ENCODE measurements at regions not wholly inside any gene's neighbourhood (a gene's known extent, or its start where the extent isn't known, plus 50 kb on each side); places are given as distances from the start of the nearest gene placed in this dataset.
"Not testable (repeated sequence)": the region's sequence is repeated elsewhere in the genome, so short reads cannot be mapped to it uniquely, and the experiment has no call there.

DNA sequence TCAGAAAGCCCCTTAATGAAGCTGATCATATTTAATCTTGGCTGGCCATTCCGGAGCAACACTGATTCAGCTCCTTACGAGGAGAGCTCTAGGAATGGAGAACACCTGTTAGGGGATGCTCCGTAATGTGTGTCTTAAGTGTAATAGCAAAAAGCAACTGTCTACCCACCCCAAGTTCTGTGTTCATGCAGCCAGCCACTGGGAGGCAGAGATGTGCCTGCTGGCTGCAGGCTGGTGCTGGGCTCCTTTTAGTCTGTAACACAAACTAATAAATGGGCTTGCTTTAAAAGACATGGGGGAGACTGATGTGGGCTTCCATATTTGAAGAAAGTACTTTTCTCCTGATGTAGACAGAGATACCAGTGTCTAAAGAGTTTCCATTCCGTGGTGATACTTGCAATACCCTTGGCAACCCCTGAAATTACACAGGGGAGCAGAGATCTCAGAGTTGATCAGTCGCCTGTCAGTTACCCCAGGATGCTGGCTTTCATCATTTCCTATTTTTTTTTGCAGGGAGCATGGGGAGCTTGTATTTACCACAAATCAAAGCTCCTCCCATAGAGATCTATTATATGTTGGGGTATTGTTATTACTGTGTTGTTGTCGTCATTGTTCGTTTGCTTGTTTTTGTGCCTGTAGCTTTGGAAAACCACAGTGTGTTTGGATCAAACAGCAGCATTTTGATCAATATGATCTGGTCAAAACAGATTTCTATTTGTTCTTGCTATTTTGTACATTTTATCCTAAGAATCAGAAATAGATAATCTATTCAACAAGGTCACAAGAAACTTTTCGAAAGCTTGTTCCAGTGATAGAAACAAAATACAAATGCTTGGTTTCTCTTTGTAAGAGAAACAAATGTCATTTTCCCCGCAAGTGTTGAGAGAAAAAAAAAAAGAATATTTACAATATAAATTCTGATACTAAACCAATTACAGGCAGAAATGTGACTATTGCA, 65.8 kb downstream of the MTX3 start:
- no peak for DNase-seq

DNA sequence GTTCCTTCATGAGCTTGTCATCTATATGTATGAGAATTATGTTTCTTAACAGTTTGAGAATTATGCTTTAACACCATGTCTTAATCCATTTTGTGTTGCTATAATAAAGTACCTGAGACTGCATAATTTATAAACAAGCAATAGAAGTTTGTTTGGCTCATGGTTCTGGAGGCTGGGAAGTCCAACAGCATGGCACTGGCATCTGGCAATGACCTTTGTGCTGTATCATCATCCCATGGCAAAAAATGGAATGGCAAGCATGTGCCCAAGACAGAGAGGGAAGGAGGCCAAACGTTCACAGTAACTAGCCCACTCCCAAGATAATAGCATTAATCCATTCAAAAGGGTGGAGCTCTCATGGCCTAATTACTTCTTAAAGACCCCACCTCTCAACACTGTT, 67.6 kb downstream of the MTX3 start:
- DNase-seq, result no peak

DNA sequence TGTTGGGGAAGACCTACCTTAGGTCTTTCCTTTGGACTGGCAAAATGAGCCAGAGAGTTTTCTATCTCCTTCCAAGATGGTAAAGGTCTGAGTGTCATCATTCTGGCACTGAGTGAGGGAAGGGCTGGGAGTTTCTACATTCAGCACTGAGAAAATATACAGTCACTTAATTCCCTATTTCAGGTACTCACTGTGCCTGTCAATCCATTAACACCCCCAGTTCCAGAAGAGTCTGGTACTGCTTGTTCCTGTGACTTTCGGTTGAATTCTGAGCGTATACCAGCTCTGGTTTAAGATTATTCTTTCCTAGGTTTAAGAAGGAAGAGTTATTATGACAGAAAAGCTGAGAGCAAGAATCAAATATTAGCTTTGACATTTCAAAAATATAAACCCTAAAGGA, 68.4 kb downstream of the MTX3 start:
- DNase-seq, result no peak

- DNase-seq, result not testable (repeated sequence)
These were observed 83.6 kb downstream of the MTX3 start for GRCh38 chr5:79907452-79907851.

- DNase-seq, result not testable (repeated sequence)
These were observed 88.5 kb downstream of the MTX3 start for GRCh38 chr5:79902571-79902970.

- no peak for DNase-seq
These were observed 89.4 kb downstream of the MTX3 start for GRCh38 chr5:79901631-79902030.

GRCh38 chr5:79898611-79899010, 92.5 kb downstream of the MTX3 start:
- no peak for DNase-seq

DNA sequence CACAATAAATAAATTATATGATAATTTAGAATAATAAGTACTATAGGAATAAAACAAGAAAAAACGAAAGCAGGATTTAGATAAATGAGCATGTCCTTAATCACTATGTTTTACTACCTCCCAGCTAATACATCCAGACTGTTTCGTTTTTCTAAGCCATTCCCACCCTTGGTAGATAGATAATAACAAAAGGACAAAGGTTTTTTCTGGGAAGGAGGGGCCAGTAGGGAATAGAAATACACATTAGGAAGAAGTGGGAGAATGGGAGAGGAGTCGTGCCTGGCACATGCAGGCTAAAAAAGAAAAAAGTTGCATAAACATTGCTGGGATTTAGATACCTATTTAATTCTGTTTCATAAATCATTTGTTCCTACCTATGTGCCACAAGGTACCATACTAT, 97.1 kb downstream of the MTX3 start:
- DNase-seq, result no peak

DNA sequence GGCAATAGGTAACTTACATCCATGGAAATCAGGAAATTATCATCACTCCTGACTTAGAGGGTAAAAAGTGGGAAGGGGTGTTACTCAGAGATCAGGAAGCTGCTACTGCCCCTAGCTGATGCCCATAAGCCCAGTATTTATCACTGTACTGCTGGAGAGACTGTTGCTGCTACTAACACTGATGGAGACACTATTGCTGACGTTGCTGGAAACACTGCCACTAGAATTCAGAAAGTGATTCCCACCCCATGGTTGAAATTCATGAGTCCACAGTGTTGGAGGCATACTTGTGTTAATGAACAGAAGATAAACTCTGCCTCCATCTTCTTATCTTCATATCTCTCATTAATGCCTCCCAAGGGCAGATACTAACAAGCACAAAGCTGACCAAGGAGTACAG, 97.6 kb downstream of the MTX3 start:
- DNase-seq, result no peak

GRCh38 chr5:79890930-79891249, 100.2 kb downstream of the MTX3 start:
- DNase-seq, result no peak

DNA sequence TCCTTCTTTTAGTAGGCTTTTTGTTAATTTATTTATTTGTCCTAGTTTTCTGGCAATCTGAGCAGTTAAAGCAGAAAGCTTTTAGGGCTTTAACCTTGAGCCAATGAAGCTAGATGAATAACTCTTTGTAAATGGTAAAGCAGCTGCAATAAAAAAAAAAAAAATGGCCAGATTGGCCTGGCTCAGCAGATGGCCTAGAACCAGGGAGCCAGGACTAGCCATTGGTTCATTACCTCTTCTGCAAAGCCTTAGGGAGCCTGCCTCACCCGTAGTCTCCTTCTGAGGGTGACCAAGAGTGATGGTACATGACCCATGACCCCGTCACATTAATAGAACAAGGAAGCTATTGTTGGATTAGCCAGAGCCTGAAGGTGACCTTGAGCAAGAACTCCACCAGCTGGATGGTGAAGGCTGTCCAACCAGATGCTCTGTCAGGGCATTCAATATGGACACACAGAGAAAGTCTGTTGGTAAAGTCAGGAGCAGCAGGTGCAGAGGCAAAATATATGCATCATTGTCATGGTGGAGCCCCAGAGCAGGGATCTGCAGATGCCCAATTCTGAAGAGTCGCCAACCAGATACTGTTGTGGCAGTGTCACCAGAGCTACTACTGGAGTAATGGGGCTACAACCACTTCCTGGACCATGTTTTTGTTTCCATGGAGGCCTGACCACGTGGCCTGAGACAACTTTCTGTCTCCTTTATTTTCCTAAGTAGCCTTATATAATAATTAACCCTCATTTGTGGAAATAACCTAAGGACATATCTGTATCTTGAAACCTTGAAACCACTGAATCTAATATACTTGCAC, 100.7 kb downstream of the MTX3 start:
- no peak for DNase-seq

GRCh38 chr5:79888643-79889042, 102.4 kb downstream of the MTX3 start:
- no peak for DNase-seq

GRCh38 chr5:79886925-79887655, 104.0 kb downstream of the MTX3 start:
- DNase-seq, result no peak

- no peak for DNase-seq
These were observed 104.6 kb downstream of the MTX3 start for GRCh38 chr5:79886456-79886855.

GRCh38 chr5:79879880-79880279, 111.2 kb downstream of the MTX3 start:
- DNase-seq, result not testable (repeated sequence)

DNA sequence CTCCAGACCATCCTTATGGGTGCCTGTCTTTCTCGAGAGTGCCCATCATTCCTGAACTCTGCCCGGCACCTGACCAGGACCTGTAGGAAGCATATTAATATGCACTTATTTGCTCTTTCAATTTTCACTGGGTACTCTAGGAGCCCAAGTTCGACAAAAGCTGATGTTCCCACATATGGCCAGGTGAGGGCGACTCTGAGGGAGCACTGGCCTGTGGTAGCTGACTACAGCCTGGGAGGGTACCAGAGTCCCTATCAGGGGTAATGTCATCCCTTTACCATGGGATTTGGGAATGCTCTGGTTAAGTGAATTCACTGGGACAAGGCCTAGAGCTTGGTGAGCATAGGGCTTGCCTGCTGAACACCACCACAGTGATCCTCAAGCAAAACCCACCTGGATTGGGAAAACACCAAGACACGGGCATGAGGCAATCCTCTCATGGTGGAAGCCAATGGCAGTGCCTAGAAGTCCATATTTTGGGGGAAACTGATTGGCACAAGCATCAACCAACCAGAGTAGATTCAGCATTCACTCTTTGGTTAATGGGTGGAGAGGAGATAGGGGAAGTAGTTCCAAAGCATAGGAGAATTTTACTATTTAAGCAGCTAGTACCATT, 112.2 kb downstream of the MTX3 start:
- no peak for DNase-seq

DNA sequence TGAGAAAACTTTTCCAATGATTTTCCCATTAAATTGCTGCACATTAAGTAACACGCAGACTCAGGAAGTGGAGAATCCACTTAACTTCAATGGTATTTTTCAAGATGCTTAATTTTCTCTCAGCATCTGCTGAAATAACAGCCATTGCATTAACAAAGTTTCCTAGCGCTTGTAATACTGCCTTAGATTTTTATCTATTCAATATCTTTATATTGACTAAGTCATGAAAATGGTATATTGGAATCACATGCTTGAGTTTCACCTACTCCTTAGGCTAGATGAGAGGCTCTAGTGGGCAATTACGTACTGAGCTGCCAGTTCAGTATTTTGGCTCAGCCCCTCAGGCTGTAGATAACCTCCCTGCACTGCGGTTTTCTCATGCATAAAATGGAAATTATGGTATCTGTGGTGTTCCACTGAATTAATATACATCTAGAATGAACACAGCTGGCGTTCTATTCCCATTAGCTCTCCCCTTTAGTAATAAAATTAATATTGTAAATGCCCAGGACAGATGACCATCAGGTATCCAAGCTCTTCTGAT, 112.9 kb downstream of the MTX3 start:
- no peak for DNase-seq

GRCh38 chr5:79876456-79876855, 114.6 kb downstream of the MTX3 start:
- no peak for DNase-seq

DNA sequence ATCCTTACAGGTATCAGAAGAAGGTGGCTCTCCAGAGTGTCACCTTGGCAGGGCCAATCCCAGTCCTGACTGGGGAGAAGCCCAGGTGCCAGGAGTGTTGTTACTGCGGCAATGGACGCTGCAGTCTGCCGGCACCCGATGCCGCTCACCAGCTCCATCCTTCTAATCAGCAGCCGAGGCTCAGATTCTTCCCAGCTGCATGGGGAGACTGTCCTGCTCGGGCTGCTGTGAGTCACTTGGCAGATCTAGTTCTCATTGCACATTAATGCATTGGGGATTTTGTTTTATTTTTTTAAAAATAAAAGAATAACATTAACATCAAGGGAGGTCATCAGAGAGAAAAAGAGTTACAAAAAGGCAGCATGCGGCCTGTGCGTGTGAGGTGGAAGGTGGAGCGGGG, 115.8 kb downstream of the MTX3 start:
- DNase-seq, result no peak

- no peak for DNase-seq
These were observed 117.9 kb downstream of the MTX3 start for GRCh38 chr5:79873187-79873586.

DNA sequence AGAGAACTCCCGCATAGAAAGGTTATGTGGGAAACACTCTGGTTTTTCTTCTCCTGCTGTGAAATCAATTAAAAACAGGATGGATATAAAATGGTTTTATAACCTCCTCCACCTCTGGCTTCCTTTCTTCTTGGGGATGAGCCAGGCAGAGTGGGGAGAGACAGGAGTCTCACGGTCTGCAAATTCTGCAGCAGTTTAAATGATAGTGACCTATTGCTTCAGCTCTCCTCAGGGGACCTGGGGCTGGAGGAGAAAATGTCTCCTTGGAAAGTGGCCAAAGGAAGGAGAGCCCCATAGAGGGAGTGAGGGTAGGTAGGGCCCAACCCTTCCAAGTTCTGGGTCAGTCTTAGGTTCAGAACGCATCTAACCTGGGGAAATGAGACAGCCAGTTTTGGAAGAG, 118.8 kb downstream of the MTX3 start:
- DNase-seq, result no peak

GRCh38 chr5:79871364-79872120, 119.5 kb downstream of the MTX3 start:
- DNase-seq, result no peak

Data from NCI-H1436 (cell line).